ENCODE measurements at regions not wholly inside any gene's neighbourhood (a gene's known extent, or its start where the extent isn't known, plus 50 kb on each side); places are given as distances from the start of the nearest gene placed in this dataset.
"Not testable (repeated sequence)": the region's sequence is repeated elsewhere in the genome, so short reads cannot be mapped to it uniquely, and the experiment has no call there.

DNA sequence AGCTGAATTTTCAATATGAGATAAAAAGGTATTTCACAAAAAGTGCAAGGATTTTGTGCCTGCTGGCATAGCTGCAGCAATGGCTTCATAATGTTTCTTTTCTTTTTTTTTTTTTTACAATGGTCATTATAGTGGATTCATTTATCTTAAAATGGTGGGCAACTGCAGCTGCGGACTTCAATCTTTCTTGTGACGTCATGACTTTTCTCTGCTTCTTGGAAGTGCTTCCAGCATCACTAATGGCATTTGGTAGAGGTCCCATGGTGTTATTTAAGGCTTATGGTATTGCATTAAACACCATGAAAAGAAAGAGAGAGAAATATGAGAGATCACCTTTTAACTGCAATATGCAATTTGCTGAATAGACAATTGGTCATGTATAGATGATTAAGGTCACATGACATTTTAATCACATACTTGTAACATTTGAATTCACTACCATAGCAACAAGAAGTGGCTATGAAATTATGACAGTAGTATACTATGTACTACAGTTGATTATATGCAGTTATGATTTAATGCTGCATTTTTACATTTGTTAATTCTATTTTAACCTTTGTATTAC is 684.0 kb upstream of the AADAT start:
- no peak for DNase-seq

DNA sequence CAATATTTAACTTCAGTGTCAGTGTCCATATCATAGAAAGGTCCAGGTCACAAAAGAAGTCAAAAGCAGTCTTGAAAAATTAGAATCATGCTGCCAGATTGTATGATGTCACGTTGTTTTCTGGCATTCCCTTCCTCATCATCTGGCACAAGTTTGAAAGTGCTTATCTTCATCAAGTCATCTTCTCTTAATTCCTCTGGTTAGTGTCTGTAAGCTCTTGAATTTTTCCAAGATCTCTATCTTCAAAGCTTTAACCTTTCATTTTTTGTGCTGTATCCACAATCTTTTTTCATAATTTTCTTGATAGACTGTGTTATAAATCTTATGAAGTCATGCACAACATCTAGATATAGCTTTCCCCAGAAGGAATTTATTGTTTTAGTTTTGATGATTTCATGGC is 682.7 kb upstream of the AADAT start:
- no peak for DNase-seq

DNA sequence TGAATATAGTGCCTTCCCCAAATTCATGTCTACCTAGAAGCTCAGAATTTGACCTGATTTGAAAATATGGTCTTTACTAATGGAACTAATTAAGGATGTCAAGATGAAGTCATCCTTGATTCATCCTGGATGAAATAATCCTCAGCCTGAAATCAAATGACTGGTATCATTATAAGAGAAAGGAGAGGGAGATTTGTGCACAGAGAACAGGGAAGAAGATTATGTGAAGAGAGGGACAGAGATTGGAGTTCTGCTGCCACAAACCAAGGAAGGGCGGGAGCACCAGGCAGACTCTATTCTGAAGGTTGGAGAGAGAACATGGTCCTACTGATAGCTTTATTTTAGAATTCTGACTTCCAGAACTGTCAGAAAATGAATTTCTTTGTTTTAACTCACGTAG is 680.9 kb upstream of the AADAT start:
- no peak for DNase-seq

DNA sequence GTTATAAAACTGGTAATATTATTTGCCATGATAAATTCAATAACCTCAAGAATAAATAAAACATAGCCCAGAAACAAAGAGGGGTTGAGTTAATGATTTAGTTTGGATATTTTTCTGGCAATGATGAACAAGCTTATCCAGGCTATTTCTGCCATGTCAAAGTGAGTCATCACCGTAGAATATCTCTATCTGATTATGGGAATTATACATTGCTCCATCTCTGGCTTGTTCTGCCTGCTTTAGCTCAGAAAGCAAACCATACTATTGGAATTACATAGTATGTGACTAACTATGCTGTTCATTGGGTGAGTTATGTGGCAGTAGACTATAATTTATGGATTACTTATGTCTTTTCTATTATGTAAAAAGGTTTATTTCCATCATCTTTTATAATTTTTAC is 680.1 kb upstream of the AADAT start:
- DNase-seq: no peak

DNA sequence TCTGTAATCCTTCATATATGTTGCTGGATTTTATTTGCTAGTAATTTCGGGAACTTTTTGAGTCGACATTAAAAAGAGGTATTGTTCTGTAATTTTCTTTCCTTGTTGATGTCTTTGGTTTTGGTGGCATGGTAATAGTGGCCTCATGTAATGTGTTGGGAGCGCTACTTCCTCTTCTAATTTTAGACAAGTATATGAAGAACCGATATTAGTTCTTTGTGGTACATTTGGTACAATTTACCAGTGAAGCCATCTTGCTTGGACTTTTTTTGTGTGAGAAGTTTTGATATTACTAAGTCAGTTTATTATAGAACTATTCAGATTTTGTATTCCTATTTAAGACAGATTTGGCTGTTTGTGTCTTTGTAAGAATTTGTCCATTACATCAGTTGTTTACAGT is 669.2 kb upstream of the AADAT start:
- DNase-seq: no peak

DNA sequence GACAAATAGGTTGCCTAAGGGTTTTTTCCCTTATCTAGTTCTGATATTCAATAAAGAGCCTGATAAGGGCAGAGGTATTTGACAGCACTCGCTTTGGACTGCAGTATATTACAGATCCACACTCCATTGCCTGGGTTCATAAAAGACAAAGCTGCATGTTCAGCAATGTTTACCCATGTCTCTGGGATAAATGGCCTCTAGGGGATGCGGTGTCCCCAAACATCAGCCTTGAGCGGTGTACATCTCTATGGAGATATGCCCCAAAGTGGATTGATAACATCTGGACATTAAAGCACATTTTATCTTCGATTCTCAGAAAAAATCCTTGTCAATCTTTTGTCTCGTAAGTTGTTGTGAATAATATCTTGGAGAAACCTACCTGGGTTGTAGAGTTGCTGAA is 660.8 kb upstream of the AADAT start:
- DNase-seq: no peak

DNA sequence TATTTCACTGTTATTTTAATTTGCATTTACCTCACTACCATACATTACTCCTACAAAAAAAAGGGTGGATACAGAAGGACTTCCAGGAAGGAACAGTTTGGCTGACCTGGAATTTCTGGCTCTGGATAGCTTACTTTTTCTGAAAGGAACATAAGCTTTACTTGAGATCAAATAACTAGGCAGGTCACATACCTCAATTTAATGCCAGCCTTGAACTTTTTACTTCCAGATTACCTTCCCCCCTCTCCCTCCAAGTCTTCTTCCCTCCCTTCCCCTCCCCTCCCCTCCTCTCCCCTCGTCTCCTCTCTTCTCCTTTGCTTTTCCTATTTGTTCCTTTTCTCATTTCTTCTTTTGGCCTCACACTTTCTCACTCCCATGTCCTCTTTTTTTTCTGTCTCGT is 659.2 kb upstream of the AADAT start:
- DNase-seq: no peak

DNA sequence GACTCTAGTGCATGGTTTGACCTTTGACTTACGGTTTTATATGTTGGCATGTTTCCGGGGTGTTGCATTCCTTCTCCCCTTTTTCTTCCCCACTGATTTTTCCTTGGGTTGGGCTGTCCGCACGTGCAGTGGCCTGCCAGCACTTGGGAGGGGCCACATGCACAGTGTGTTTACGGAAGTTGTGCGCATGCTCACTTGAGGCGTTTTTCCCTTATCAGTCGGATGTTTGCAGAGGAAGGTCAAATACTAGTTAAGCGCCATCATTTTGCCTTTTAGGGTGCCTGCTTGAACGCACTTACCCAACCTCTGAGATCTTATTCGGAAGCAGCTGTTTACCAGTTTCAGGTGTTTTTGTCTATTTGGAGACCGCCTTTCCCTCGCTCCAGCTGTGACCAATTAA is 653.9 kb upstream of the AADAT start:
- DNase-seq: no peak

DNA sequence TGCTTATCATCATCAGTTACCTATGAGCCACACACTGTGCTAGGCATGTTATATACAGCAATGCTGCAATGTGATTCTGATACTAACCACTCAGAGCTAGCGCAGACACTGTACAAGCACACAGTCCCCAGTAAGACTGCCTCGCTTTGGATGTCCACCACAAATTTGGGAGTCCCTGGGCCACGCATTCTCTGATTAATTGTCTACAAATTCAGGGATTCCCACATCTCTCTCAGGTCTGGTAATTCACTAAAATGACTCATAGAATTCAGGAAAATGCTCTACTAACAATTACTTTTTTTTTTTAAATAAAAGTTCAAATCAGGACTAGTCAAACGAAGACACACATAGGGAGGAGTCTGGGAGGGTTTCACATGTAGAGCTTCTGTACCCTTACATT is 652.1 kb upstream of the AADAT start:
- no peak for DNase-seq

DNA sequence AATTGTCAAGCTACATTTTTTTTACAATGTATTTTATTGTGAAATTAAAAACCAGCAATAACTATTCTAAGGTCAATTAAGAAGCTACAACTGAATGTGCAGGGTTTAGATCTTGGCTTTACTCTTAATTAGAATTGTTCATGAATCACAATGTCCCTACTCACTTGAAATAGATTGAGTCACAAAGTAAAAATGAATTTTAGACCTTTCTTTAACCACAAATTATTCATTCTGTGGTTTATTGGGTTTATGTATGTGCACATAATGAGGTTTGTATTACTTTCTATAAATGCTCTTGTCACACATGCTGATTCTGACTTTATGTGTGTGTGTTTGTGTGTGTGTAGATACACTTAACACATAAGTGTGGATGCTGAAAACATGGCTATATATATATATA is 647.0 kb upstream of the AADAT start:
- DNase-seq: no peak

DNA sequence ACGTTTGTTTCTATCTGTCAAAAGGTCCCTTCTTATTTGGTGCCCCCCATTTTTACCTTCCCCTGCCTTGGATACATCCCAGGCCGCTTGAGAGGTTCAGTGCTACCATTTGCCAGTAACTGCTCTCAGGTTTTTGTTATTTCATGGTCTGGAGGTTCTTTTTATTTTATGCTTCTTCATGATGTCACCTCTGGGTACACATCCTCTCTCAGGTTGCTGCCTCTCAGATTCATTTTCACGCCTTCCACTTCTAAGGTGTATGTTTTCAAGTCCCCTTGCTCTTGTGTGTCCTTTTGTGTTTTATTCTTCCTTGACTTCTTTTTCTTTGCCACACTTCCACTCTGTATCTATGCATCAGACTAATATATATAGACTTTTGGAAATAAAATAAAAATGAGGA is 640.1 kb upstream of the AADAT start:
- DNase-seq: no peak

DNA sequence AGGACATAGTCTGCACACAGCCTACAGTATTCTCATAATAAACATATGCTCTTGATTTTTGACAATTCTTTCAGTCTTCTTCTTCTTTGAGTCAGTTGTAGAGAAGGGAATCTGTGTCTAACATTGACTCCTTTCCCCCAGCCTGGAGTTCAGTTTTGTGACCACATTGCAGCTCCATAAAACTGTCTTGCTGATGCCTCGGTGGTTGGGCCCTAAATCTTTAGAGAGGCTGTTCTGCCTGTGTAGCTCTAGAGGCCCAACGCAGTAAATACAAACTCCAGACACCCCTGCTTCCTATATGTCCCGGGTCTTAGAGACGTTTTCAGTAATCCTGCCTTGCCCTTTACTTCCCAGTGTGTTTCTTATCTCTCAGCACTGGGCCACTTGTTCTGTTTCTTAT is 639.5 kb upstream of the AADAT start:
- no peak for DNase-seq

DNA sequence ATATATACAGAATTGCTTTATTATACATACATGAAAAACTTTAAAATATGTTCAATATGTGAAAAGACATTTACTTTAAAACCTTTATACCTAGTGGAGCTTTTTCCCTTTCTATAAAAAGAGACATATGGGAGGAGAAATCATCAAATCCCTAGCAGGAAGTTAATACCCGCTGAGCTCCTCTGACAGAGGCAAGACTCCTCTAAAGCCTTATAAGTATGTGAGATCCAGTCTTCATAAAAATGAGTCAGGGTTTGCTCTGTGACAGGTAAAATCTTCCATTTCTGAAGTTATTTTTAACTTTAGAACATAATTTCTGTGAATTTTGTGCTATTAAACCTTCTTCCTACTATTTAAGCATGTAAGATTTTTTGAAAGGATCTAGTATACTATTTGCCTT is 634.4 kb upstream of the AADAT start:
- no peak for DNase-seq

DNA sequence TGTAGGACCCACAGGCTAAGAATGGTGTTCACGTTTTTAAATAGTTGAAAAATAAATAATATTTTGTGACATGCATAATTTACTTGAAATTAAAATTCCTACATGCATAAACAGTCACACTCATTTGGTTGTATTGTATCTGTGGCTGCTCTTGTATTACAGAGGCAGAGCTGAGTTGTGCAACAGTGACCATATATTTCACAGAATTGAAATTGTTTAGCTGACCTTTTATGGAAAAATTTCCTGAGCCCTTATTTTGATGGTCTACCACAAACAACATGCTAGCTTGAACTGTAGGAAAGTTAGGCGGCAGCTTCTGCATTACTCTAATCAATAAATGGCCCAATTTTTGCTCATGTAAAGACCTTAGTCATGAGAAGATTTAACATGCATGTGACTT is 633.4 kb upstream of the AADAT start:
- DNase-seq: no peak

DNA sequence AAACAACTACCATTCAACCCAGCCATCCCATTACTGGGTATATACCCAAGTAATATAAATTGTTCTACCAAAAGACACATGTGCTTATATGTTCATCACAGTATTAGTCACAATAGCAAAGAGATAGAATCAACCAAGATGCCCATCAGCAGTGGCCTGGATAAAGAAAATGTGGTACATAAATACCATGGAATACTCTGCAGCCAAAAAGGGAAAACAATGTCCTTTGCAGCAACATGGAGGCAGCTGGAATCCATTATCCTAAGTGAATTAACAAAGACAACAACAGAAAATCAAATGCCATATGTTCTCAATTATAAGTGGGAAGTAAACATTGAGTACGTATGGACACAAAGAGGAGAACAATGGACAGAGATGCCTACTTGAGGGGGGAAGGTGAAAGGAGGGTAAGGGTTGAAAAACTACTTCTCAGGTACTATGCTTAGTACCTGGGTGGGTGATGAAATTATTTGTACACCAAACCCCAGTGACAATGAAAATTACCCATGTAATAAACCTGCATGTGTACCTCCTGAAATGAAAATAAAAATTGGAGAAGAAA is 632.1 kb upstream of the AADAT start:
- DNase-seq: no peak

DNA sequence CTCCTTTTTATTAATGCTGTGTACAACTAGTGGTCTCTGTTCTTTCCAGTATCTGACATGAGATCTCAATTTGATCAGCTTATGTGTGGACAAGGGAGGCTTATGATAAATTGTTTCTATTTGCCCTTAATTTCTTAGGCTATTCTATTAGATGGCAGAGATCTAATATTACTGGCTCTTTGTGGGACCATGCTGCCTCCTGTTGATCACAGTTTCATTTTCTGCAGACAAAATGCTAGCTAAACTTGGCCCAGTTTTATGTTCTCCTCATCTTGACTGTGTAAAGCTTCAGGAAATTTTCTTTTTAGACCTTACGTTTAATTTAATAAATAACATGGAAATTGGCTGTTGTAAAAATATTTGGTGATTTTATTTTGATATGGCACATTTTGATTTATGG is 627.1 kb upstream of the AADAT start:
- no peak for DNase-seq

DNA sequence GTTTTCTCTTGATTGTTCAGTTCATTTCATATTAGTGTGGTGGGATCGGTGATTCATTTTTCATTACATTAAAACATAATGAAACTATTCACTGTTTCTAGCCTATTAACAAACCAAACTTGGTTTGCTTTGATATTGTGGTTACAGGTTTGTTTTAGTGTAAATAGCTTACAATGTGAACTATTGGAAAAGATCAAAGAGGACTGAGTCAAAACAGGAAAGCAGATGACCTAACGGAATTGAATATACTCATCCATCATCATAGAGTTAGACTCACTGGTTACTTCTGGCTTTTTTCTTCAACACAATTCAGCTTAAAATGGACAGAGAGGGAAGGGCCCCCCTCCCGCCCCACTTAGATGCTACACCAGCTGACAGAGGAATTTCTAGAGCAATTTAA is 616.2 kb upstream of the AADAT start:
- DNase-seq: no peak

DNA sequence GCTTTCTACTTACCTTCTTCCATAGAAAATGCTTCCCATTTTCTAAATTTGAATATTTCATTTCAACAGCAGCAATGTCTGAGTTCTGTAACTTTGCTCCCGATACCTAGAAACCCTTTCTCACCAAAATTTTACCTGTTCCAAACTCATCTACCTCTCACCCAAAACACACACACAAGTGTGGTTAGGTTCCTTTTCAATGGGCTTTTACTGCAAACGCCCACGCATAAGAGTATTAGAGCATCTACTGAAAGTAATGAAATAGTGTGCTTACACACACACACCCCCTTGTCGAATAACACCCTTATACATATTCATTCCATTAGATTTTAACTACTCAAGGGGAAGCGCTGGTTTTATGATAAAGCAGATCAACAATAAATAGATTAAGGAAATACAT is 610.3 kb upstream of the AADAT start:
- DNase-seq: no peak

DNA sequence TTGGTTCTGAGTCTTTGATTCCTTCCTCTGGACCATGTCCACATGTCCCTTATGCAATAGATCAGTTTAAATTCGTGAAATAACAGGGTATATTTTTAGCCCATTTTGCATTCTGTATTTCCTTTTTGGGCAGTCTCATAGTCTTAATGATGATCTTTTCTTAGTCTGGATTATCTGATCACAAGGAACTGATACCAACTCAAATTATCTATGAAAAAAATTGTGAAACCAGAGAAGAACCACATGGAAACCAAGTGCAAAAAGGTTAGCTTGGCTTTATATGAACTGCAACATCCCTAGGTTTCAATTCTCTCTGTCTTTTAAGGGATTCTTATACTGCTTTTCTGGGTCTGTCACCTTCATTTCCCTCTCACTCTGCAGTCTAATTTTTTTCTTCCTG is 608.6 kb upstream of the AADAT start:
- DNase-seq: no peak

DNA sequence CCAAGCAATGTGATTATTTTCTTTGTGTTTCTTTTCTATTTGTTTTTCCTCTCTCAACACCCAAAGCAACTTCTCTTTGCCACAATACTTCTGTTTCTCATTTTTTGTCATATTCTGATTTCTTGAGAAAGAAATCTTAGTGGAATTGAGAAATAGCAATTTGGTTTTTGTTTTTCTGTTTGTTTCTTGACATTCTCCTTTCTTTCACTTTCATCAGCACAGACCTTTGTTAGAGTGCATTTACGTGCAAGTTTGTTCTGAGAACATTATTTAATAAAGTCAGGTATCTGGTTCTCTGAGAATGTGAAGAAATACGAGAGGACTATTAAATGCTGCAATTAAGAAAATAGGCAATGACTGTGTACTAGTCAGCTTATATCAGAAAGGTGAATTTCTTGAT is 608.1 kb upstream of the AADAT start:
- DNase-seq: no peak

DNA sequence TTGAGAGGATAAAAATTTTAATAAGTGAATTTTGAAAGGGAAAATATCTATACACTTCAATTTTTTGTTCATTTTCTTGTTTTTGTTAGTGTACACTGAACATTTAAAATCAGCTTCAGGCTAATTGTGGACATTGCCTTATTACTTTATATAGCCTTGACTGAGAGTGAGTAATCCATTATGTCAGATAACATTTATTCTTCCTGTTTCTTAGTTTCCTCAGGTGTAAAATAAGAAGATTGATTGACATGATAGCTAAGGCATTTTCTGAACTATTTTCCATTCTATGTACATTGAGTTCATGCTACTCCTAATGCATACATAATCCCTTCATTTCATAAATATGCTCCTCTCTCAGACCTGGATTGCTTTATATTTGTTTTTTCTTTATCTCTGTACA is 607.3 kb upstream of the AADAT start:
- DNase-seq: no peak

DNA sequence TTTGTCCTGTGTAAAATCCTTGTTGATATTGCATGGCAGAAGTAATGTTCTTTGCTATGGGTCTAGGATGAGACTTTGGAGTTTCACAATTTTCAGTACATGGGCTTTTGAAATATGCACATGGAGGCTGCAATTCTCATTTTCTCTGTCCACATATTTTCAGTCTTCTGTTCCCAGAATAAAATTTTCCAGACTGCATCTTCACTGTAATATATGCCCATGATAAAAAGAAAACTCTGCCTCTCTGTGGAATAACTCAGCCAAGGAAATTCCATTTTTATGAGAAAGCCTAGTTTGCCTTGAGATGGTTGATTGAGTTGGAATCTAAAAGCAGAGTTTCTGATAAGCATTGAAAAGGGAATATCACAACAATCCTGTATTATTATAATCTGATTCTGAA is 601.4 kb upstream of the AADAT start:
- no peak for DNase-seq

DNA sequence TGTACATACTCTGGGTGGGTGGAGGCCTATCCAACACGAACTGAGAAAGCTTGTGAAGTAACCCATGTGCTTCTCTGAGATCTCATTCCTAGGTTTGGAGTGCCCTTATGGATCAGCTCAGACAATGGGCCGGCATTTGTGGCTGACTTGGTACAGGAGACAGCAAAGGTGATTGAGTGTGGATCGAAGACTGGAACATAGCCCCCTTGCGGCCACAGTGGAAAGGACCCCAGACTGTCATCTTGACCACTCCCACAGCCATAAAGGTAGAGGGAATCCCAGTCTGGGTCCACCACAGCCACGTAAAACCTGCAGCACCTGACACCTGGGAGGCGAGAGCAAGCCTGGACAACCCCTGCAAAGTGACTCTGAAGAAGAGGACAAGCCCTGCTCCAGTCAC is 598.0 kb upstream of the AADAT start:
- no peak for DNase-seq

DNA sequence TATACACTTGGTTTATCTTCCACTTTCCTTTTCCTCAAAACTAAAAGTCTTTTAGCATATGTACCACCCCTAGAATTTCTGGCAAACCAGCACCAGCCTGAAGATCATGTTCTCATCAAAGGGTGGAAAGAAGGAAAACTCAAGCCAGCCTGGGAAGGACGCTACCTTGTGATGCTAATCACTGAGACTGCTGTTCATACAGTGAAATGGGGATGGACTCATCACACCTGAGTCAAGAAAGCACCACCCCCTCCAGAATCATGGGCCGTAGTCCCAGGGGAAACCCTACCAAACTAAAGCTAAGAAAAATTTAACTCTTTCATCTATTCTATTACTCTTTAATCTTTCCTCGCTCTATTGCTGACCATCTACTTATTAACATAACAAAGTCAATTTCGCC is 595.9 kb upstream of the AADAT start:
- DNase-seq: not testable (repeated sequence)

DNA sequence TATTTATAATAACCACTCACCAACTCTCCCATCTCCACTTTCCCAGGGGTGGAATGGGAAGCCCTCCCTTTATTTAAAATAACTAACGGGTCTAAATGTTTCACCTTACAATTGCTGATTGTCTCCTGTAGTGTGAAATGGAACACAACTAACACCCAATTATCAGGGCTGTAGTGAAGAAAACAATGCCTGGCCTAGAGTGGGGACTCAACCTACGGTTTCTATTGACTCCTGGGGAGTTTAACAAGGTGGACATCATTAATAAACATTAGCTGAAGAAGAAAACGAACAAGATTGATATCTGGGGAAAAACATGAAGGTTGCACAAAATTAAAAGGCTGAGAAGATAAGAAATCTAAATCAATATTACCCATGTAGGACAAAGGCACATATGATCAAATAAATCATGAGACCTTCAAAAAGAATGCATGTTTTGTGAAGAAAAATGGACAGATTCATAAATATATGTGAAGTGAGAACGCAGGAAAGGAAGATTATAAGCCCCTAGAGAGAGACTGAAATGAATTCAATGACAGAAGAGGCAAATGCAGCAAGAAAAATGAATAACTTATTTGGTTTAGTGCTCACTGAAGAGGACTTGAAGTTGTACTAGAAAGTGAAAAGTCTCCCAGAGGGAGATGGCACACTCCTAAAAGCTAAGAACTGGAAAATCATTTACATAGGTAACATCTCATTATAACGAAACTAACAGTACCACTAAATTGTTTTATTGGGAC is 593.0 kb upstream of the AADAT start:
- DNase-seq: no peak
